Ovary (tissue), 7 donors: ENCODE measurements at regions not wholly inside any gene's neighbourhood (a gene's known extent, or its start where the extent isn't known, plus 50 kb on each side); places are given as distances from the start of the nearest gene placed in this dataset.

Source experiments
- DNase-seq, 5 donors: peaks; one replicate each; pipeline ENCODE4 v3.0.0-alpha.2; 2019 to 2020
- H3K27ac ChIP-seq, 2 donors: fragments of 200-600 bp; one replicate each; pipeline versions ENCODE4 v1.5.1 to v1.8.0; 2019 to 2022
- H3K27me3 ChIP-seq: fragments of 200-600 bp; one replicate; pipeline ENCODE4 v1.8.0; 2022
- H3K36me3 ChIP-seq: fragments of 200-600 bp; sonication (generic); one replicate; pipeline ENCODE4 v1.5.1; 2019
- H3K4me1 ChIP-seq: one replicate; pipeline ENCODE4 v1.8.1; 2013; ENCODE audit warnings: mild to moderate bottlenecking, moderate library complexity; ENCODE audit not compliant: insufficient read depth
- H3K4me3 ChIP-seq: fragments of 200-600 bp; sonication (generic); one replicate; pipeline ENCODE4 v1.5.1; 2017
- H3K9me3 ChIP-seq, 2 donors: fragments of 200-600 bp in 1 of 2; sonication (generic) in 1 of 2; one replicate each; pipeline versions ENCODE4 v1.5.1 to v1.8.1; 2013 to 2019; ENCODE audit warnings: mild to moderate bottlenecking in 1 of 2, moderate library complexity in 1 of 2
- EP300 ChIP-seq: sonication (generic); formaldehyde crosslinking; IDR thresholded peaks from one replicate; pipeline ENCODE4 v1.6.1; 2017; ENCODE audit warnings: antibody characterized with exemption
- POLR2A ChIP-seq: fragments of 450-650 bp; IDR thresholded peaks from one replicate; pipeline ENCODE4 v1.6.1; 2017; ENCODE audit warnings: antibody characterized with exemption, mild to moderate bottlenecking, moderate library complexity
- WGBS, 3 donors: extraction: QIAGEN DNeasy Blood & Tissue Kit in 1 of 3; methylation state at CpG; one replicate each; pipeline versions ENCODE4 v1.1.5 to v1.1.7; 2013 to 2017; 5-methylcytosine and 5-hydroxymethylcytosine counted together
- intact Hi-C, 4 donors: fragments of 100-400 bp; cut with DNase I; formaldehyde crosslinking; loops; one replicate each; pipeline versions ENCODE4 v1.11.0 to v1.15.1; 2022 to 2023
- TF ChIP-seq, protein P1 (sequence below), 3 donors: fragments of 450-650 bp in 2 of 3; fragments of 200-600 bp in 1 of 3; IDR thresholded peaks; one replicate each; pipeline versions ENCODE4 v1.5.1 to v1.8.0; 2016 to 2022; ENCODE audit warnings: antibody characterized with exemption in 3 of 3, mild to moderate bottlenecking in 1 of 3
- donor health status: DM: no; HTN: no; CAD: no; lungs with moderate emphysema.
- donor health status: DM: no; HTN: no; CAD: no.
- donor health status: Bipolar disorder and iron deficiency.
- donor health status: DM: no; HTN: no; CAD: no.
- donor health status: DM: yes; HTN: yes; CAD: no.

GRCh38 chr6:19004176-19004575 is 617.0 kb downstream of the RNF144B start:
- TF ChIP-seq, protein P1, sequence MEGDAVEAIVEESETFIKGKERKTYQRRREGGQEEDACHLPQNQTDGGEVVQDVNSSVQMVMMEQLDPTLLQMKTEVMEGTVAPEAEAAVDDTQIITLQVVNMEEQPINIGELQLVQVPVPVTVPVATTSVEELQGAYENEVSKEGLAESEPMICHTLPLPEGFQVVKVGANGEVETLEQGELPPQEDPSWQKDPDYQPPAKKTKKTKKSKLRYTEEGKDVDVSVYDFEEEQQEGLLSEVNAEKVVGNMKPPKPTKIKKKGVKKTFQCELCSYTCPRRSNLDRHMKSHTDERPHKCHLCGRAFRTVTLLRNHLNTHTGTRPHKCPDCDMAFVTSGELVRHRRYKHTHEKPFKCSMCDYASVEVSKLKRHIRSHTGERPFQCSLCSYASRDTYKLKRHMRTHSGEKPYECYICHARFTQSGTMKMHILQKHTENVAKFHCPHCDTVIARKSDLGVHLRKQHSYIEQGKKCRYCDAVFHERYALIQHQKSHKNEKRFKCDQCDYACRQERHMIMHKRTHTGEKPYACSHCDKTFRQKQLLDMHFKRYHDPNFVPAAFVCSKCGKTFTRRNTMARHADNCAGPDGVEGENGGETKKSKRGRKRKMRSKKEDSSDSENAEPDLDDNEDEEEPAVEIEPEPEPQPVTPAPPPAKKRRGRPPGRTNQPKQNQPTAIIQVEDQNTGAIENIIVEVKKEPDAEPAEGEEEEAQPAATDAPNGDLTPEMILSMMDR (IDR thresholded peaks at IDR 0.05) = no peak
- TF ChIP-seq POLR2A = no peak
- TF ChIP-seq EP300 = no peak
- no peak for DNase-seq
- no peaks in the 10 kb centered on the region for H3K9me3 ChIP-seq
- intact Hi-C loops = no loop called here
- no peaks in the 10 kb centered on the region for H3K27me3 ChIP-seq
- WGBS, 3 donors = 82 to 89% (median 87%) methylated on average over 4 of the region's 4 CpGs
- H3K27ac ChIP-seq = no peak overlapping the region
- H3K36me3 ChIP-seq = no peaks in the 10 kb centered on the region
- no peaks in the 10 kb centered on the region for H3K4me1 ChIP-seq
- no peak overlapping the region for H3K4me3 ChIP-seq

DNA sequence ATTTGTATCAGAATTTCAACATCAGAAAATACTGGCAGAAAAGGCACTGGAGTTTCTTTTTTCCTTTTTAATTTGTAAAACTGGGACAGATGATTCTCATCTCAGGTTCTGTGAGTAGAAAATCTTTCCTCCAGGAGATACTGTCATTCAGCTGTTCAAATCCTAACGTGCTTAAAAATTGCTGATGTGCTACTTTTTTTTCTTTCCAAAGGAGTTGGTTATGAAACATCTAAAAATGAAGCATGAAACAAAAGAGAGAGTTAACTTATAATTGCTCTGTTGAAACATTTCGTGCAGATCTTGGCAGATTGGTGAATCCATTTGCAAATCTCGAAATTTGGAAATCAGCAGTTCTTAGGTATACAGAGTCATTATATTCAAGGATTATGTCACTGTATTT is 622.6 kb downstream of the RNF144B start:
- intact Hi-C loops = no loop called here
- no peak for DNase-seq

GRCh38 chr6:19013026-19013705 is 626.0 kb downstream of the RNF144B start:
- intact Hi-C loops = no loop called here
- no peak for DNase-seq
- Histone ChIP-seq H3K27me3 (no peaks in the 10 kb centered on the region), H3K4me3 (no peak overlapping the region), H3K9me3 (no peaks in the 10 kb centered on the region), H3K4me1 (no peaks in the 10 kb centered on the region), H3K27ac (no peak overlapping the region), H3K36me3 (no peaks in the 10 kb centered on the region)
- TF ChIP-seq EP300 (no peak), POLR2A (no peak)
- 77 to 85% (median 81%) methylated on average over 4 of the region's 4 CpGs for WGBS, 3 donors

More for the DNA sequence above, 622.6 kb downstream of the RNF144B start:
- Histone ChIP-seq H3K27me3 (no peaks in the 10 kb centered on the region), H3K9me3 (no peaks in the 10 kb centered on the region), H3K4me3 (no peak overlapping the region), H3K27ac (no peak overlapping the region), H3K4me1 (no peaks in the 10 kb centered on the region), H3K36me3 (no peaks in the 10 kb centered on the region)
- 74 to 79% (median 76%) methylated on average over 3 of the region's 3 CpGs for WGBS, 3 donors
- TF ChIP-seq EP300 (no peak), POLR2A (no peak)
- TF ChIP-seq, protein P1 (IDR thresholded peaks at IDR 0.05) = no peak

DNA sequence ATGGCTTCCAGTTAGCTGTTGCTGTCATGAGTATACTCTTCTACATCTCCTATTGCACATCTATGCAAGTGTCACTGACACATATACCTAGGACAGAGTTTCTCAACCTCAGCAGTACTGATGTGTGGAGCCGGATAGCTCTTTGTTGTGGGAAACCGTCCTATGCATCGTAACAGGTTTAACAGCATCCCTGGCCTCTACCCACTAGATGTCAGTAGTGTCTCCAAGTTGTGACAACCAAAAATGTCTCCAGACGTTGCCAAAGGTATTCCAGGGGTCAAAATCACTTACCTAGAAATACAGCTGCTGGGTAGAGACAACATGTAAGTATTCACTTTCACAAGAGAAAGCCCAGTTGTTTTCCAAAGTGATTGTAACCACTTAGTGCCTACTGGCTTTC is 637.6 kb downstream of the RNF144B start:
- H3K27ac ChIP-seq = no peak overlapping the region
- H3K27me3 ChIP-seq = no peaks in the 10 kb centered on the region
- no peak overlapping the region for H3K4me3 ChIP-seq
- H3K36me3 ChIP-seq = no peaks in the 10 kb centered on the region
- intact Hi-C loops = loop anchor here in 1 of 4 donors (10.0 kb wide), 1 partner anchor 830 kb away; no protein-coding TSS in a partner anchor
- no peaks in the 10 kb centered on the region for H3K4me1 ChIP-seq
- 39 to 44% (median 44%) methylated on average over 4 of the region's 4 CpGs for WGBS, 3 donors
- no peak for DNase-seq
- H3K9me3 ChIP-seq = no peaks in the 10 kb centered on the region
- TF ChIP-seq, protein P1 (IDR thresholded peaks at IDR 0.05) = no peak

GRCh38 chr6:19028201-19028600 is 641.1 kb downstream of the RNF144B start:
- Histone ChIP-seq H3K4me1 (peaks cover 3% of the 10 kb centered on the region), H3K27ac (no peak overlapping the region), H3K4me3 (no peak overlapping the region), H3K9me3 (no peaks in the 10 kb centered on the region), H3K27me3 (no peaks in the 10 kb centered on the region), H3K36me3 (no peaks in the 10 kb centered on the region)
- TF ChIP-seq, protein P1 (IDR thresholded peaks at IDR 0.05) = no peak
- TF ChIP-seq POLR2A = no peak
- TF ChIP-seq EP300 = no peak
- intact Hi-C loops = loop anchor here in 1 of 4 donors (10.0 kb wide), 1 partner anchor 827 kb away; no protein-coding TSS in a partner anchor
- WGBS, 3 donors = 67 to 85% (median 81%) methylated on average over 3 of the region's 3 CpGs
- no peak for DNase-seq
